Liver (tissue), 3 donors: ENCODE measurements at regions not wholly inside any gene's neighbourhood (a gene's known extent, or its start where the extent isn't known, plus 50 kb on each side); places are given as distances from the start of the nearest gene placed in this dataset.

Experiments used
- HNF4G ChIP-seq: IDR thresholded peaks from 2 replicates; pipeline ENCODE4 v1.6.1; 2016; ENCODE audit warnings: antibody characterized with exemption
- RXRA ChIP-seq, 2 donors: IDR thresholded peaks; 2 replicates each; pipeline ENCODE4 v1.6.1; 2017 to 2018; ENCODE audit warnings: antibody characterized with exemption in 2 of 2, mild to moderate bottlenecking in 1 of 2
- TF ChIP-seq, protein P1 (sequence below): IDR thresholded peaks from 2 replicates; pipeline ENCODE4 v1.6.1; 2016; ENCODE audit warnings: antibody characterized with exemption, mild to moderate bottlenecking
- TF ChIP-seq, protein P2 (sequence below): fragments of 150-350 bp; IDR thresholded peaks from 2 replicates; pipeline ENCODE4 v1.5.1; 2017; ENCODE audit warnings: improper control_type of control experiment, low read depth, low read length; ENCODE audit not compliant: missing input control
- donor health status: healthy.
- donor health status: healthy.

DNA sequence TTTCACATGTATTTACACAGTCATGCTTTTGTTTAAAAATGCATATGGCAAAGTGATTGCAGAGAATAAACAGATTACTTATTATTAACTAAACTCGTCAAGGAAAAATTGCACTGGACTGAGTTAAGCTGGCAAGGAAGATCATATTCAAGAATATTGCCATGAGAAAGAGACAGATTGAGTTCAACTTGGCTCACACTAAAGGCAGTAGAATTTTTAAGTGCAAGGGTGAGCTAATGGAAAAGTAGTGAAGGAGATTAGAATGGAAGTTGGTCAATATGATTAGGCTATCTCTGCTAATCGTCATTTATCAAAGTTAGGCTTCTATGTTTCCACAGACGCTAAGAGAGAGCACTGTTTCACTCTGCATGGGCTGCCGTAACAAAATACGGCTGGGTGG lies 557.6 kb downstream of the PRR16 start:
- TF ChIP-seq, protein P1, sequence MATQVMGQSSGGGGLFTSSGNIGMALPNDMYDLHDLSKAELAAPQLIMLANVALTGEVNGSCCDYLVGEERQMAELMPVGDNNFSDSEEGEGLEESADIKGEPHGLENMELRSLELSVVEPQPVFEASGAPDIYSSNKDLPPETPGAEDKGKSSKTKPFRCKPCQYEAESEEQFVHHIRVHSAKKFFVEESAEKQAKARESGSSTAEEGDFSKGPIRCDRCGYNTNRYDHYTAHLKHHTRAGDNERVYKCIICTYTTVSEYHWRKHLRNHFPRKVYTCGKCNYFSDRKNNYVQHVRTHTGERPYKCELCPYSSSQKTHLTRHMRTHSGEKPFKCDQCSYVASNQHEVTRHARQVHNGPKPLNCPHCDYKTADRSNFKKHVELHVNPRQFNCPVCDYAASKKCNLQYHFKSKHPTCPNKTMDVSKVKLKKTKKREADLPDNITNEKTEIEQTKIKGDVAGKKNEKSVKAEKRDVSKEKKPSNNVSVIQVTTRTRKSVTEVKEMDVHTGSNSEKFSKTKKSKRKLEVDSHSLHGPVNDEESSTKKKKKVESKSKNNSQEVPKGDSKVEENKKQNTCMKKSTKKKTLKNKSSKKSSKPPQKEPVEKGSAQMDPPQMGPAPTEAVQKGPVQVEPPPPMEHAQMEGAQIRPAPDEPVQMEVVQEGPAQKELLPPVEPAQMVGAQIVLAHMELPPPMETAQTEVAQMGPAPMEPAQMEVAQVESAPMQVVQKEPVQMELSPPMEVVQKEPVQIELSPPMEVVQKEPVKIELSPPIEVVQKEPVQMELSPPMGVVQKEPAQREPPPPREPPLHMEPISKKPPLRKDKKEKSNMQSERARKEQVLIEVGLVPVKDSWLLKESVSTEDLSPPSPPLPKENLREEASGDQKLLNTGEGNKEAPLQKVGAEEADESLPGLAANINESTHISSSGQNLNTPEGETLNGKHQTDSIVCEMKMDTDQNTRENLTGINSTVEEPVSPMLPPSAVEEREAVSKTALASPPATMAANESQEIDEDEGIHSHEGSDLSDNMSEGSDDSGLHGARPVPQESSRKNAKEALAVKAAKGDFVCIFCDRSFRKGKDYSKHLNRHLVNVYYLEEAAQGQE, result no peak
- TF ChIP-seq, protein P2, sequence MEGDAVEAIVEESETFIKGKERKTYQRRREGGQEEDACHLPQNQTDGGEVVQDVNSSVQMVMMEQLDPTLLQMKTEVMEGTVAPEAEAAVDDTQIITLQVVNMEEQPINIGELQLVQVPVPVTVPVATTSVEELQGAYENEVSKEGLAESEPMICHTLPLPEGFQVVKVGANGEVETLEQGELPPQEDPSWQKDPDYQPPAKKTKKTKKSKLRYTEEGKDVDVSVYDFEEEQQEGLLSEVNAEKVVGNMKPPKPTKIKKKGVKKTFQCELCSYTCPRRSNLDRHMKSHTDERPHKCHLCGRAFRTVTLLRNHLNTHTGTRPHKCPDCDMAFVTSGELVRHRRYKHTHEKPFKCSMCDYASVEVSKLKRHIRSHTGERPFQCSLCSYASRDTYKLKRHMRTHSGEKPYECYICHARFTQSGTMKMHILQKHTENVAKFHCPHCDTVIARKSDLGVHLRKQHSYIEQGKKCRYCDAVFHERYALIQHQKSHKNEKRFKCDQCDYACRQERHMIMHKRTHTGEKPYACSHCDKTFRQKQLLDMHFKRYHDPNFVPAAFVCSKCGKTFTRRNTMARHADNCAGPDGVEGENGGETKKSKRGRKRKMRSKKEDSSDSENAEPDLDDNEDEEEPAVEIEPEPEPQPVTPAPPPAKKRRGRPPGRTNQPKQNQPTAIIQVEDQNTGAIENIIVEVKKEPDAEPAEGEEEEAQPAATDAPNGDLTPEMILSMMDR, result no peak
- TF ChIP-seq RXRA (IDR thresholded peaks at IDR 0.05) (no peak), HNF4G (no peak)
